ENCODE measurements at regions not wholly inside any gene's neighbourhood (a gene's known extent, or its start where the extent isn't known, plus 50 kb on each side); places are given as distances from the start of the nearest gene placed in this dataset.
"Not testable (repeated sequence)": the region's sequence is repeated elsewhere in the genome, so short reads cannot be mapped to it uniquely, and the experiment has no call there.

DNA sequence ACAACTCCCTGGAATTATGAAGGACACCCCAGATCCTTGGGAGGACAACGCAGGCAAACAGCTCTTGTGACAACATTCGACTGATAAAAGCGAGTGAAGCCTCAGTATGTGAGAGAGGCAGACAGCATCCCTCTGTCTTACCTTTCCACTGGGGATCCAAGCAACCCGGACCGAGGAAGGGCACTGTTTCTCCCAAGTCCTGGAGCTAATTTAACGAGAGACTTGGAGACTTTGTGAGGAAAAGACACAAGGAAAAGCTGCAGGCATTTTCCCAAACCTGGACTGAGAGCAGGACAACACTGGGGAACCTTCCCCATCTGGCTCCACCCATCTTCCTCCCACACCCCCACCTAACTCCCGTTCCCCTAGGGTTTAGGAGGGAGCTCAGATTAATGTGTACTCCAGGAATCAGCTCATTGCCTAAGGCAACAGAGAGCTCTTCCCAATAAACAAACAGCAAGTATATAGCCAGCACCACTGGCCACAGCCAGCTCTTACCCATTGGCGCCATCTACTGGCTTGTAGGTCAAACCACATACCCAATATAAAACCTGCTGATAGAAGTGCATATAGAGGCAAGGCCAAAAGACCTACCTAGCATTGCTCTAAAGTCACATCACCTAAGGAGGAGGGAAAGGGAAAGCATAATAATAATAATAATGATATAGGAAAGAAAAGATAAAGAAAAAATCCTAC, 76.7 kb upstream of the NEK3 start:
- TF ChIP-seq, protein P1, sequence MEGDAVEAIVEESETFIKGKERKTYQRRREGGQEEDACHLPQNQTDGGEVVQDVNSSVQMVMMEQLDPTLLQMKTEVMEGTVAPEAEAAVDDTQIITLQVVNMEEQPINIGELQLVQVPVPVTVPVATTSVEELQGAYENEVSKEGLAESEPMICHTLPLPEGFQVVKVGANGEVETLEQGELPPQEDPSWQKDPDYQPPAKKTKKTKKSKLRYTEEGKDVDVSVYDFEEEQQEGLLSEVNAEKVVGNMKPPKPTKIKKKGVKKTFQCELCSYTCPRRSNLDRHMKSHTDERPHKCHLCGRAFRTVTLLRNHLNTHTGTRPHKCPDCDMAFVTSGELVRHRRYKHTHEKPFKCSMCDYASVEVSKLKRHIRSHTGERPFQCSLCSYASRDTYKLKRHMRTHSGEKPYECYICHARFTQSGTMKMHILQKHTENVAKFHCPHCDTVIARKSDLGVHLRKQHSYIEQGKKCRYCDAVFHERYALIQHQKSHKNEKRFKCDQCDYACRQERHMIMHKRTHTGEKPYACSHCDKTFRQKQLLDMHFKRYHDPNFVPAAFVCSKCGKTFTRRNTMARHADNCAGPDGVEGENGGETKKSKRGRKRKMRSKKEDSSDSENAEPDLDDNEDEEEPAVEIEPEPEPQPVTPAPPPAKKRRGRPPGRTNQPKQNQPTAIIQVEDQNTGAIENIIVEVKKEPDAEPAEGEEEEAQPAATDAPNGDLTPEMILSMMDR (IDR thresholded peaks at IDR 0.05), result peak; percentile 78
- not testable (repeated sequence) for TF ChIP-seq POLR2AphosphoS5 (IDR thresholded peaks at IDR 0.05; ENCODE audit: low read depth, low read length)
